GM19463 (cell line): ENCODE measurements at regions not wholly inside any gene's neighbourhood (a gene's known extent, or its start where the extent isn't known, plus 50 kb on each side); places are given as distances from the start of the nearest gene placed in this dataset.

Experiments
- ATAC-seq: cut with Tn5 transposase; IDR thresholded peaks from one replicate; pipeline ENCODE4 v1.9.1; 2021; ENCODE audit warnings: mild to moderate bottlenecking, moderate library complexity; ENCODE audit not compliant: unreplicated experiment

DNA sequence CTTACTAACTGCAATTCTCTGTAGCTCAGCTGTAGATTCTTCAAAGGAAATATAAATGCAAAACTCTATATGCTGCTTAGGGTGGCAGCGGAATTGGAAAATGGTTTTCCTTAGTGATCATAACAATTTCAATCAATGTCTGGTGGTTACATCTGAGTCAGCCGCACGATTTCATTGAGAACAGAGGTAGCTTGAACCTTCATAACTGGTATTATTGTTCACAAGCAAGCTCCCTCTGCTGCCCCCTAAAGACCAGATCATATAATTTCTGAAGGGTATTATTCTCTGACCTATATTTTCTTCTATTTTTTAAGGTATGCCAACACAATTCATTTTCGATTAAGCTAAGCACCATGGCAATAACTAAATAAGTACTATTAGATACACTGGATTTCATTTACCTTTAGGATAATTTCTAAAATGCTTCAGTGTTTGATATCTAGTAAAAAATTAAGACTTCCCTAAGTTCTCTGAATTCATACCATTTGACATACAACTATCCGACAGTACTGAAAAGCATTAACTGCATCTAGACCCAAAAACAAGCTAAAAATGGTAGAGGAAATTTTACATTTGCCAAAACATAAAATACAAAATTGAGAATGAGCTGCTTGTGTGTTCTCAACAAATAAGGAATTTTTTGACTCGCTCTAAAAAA, 181.1 kb upstream of the SPEF2 start:
- no peak for ATAC-seq

DNA sequence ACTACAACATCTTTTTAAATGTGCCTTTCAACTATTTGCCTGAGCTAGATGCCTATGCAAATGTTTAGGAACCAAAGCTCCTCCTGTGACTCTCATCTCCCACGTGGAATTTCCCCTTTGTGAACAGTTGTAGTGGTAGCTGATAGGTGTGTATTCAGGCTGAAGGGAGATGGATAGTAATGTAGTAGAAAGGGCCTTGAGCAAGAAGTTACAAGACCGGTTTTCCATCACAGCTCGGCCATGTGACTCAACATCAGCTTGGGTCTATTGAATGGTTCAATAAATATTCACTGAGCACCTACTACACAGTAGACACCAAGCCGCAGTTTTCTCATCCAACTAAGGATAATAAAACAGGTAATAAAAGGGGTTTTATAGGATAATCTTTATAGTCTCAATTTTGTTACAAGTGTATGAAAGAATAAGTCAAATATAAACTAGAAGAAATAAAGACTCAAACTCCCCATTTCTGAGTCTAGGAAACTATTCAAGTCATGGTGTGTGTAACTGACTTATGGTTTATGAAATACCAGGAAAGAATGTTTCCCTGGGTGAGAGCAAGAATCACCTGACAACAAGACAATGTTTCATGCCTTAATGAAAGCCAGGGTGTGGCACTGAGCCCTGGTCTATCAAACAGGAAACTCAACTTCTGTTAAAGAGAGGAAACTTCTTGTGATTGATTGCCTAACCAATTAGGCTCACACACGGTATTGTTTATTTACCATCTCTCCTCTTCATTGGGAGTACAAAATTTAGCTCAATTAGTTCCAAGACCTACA, 187.1 kb upstream of the SPEF2 start:
- no peak for ATAC-seq

DNA sequence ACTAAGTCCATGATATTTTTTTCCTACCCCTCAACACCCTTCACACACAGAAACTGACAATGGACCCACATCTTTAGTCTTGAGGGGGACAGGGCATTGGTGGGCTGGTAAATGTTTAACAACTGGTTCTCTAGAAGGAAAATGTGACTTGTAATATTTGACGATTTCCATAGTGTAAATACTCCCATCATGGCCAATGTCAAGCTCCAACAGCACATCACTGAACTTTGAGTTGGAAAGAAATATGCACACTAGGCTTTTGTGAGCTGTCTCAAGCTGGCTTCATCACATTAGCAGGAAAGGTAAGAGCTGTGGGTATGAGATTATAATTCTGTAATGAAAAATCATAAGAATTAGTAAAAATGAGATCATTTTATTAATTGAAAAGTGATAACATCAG, 189.9 kb upstream of the PRLR start:
- ATAC-seq: no peak

DNA sequence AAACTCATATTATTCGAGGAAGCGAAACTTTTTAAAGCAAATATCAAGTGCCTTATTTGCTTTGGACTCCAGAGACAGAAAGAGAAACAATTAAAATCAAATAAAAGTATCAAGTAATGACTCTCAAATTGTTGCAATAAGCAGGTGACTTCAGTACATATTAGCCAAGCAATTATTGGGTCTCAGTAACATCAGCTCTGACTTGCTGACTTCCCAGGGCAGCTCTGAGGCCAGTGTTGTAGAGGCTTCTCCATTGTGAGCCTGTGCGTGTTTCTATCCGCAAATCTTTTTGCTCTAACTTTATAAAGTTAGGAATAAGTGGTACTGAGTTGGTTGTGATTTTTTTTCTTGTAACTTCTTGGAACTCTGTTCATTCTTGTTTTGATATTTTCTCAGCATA, 186.8 kb upstream of the PRLR start:
- ATAC-seq: no peak

DNA sequence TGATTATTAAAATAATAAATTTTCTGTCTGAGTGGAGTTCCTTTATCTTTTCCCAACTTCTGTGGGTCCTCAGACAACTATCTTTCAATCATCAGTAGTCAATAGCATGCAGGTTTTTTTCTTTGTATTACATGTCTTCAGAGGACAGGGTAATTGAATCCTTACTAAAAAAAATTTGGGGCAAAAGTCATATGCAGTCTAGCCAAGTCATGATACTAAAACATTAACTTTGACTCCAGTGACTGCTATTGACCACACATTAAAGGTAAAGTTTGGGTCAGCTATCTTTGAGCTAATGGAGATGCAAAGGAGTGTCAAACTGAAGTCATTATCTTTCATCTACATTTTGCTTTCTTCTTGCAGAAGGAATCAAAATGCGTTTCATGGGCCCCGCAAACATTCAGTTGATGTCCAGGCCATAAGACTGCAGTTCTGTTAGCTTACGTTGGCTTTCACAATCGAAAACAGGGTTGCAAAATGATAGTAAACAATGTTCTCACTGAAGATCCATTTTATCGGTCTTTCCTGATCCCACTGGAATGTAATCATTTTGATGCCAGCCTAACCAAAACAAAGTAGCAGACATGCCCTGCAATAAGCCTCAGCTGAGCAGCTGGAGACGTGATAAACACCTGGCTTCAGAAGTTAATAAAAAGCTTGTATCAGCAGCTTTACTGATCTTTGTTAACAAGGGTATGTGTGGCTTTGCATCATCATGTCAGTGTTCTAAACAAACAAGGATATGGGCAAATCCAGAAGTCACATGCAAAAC, 186.1 kb upstream of the PRLR start:
- no peak for ATAC-seq

DNA sequence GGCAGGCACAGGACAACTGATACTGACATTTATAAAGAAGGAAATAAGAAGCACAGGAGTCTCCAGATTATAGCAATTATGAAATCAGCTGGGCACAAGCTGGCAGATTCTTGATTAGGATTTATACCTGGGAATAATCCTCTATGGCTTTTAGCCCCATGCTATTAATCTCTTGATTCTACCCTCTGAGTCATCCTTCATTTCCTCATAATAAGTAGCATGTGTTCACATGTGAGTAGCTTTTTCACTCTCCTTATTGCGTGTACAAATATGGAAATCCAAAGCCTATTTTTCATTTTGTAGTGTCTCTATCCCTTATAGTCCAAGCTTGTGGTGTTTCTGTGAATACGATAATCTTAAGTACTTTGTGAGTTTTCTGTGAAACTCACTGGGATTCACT, 185.0 kb upstream of the PRLR start:
- ATAC-seq: no peak

DNA sequence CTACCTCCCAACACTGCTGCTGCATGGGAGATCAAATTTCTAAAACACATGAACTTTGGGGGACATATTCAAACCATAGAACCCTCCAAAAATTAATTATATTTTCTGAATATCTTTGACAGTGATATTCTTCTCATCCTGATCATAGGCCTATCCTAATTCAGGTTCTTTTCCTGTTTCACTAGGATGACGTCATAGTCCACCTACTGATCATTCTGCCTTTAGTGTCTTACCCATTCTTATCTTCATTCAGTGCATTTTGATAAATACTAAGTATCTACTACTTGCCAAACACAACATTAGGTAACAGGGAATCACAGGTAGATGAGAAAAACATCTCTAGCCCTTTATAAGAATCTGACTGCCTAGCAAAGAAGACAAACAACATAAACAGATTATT, 179.1 kb upstream of the PRLR start:
- no peak for ATAC-seq

DNA sequence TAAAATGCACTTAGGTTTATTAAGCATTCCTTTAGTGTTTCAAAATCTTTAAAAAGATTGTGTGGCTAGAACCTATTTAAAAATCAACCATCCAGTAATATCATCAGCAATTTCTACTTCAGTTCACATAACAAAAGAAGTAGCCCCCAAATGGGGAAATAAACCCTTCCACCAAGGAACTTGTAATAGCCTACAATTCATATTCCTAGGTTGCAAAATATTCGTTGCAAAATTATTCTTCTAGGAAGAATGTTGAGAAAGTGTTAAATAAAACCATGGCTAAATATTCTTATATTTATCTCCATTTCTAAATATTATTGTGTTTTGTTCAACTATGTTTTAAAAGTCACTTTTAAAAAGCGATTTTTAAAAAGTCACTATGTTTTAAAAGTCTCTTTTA, 177.9 kb upstream of the PRLR start:
- no peak for ATAC-seq

DNA sequence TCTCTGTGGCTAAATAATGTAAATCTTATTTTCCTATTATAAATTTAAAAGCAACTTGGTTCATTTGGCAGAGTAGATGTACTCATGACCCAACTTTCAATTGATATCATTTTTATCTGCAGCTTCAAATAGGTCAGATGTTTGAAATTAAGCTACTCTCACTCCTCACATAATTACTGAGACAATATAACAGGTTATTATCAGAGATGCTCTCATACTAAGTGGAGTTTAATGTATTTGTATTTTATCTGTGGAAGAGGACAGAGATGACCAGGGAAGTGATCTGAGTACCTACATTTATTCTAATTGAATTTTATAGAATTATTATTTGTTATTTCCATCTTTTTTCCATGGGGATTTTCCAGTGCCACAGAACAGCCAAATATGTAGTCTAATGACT, 177.4 kb upstream of the PRLR start:
- ATAC-seq: no peak

DNA sequence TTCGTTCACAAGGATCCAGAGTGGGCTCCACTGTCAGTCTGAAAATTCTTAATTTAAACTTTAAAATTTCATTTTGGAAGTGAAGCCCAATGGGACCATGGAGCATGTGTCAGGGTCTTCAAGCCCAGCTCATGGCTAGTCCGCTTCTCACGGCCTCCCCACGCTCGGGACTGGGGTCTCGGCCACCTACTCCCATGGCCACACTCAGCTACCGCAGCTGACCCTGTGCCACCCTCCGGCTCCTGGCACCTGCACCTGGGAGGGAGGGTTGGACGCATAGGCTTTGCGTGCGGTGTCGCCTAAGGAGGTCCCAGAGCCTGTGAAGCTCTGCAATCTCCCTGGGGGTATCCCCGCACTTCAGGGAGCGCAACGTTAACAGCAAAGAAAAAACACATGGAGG, 175.7 kb upstream of the PRLR start:
- no peak for ATAC-seq

DNA sequence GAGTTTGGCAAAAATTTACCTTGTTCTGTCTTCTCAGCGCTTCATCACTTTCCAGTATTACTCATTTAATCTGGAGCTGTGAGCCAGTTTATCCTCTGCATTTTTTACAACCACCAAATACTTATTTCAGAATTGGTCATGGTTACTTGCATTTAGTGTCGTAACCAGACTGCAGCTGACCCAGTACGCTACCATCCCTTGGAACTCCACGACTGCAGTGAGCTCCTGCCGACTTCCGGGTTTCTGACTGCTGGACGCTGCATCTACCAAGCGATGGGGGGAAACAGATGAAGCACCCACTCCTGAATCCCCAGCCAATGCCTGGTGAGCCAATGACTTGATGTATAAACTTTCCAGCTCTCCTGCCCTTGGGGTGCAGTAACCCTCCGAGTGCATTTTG, 174.4 kb upstream of the PRLR start:
- no peak for ATAC-seq

DNA sequence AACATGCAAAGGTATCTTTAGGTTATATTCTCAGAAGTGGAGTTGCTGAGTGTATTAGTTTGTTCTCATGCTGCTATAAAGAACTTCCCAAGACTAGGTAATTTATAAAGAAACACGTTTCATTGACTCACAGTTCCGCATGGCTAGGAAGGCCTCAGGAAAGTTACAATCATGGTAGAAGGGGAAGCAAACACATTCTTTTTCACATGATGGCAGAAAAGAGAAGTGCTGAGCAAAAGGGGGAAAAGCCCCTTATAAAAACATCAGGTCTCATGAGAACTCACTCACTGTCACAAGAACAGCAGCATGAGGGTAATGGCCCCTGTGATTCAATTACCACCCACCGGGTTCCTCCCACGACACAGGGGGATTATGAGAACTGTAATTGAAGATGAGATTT, 163.6 kb upstream of the PRLR start:
- ATAC-seq: no peak

DNA sequence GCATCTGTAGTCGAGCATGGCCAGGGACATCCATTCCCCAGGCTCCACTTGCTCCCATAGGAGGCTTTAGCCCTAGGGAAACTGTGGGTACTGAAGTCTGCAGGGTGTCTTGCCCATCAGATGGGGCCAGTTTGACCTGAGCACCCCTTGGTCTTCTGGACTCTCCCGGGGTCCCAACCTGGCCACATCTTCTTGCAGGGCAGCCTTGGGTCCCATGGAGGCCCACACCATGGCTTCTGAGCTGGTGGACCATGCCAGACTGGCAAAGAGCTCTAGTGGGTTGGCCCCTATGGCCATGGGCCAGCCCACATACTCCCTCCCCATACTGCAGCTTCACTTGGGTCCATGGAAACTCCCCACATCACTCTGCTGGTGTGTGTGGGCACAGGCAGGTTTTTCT, 154.4 kb upstream of the PRLR start:
- no peak for ATAC-seq

DNA sequence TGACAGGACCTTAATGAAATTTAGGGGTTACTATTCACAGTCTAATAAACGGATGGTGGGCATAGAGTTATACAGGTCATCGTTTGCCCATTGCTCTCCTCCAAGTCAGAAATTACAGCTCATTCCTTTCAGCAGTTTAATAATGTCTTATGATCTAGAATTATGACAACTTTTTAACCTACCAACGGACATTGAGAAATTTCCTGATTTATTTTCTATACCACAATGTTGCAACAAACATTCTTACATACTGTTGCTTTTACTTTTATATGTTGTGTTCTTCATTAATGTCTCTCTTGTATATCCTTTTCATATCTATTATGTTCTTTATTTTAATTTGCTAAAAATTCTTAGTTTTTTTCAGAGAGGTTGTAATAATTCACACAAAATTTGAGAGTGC, 152.8 kb upstream of the PRLR start:
- ATAC-seq: no peak

DNA sequence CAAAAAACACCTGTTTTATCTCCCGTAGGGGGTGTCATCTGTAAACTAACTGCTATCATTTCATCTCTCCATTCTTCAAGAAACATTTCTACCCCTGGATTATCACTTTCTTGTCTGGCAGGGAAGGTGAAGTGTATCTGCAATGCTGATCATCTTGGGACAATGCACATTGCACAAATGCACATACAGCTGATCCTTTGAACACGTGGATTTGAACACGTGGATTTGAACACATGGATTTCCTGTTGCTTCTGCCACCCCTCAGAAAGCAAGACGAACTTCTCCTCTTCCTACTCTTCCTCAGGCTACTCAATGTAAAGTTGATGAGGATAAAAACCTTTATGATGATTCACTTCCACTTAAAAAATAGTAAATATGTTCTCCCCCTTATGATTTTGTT, 147.4 kb upstream of the PRLR start:
- ATAC-seq: no peak

DNA sequence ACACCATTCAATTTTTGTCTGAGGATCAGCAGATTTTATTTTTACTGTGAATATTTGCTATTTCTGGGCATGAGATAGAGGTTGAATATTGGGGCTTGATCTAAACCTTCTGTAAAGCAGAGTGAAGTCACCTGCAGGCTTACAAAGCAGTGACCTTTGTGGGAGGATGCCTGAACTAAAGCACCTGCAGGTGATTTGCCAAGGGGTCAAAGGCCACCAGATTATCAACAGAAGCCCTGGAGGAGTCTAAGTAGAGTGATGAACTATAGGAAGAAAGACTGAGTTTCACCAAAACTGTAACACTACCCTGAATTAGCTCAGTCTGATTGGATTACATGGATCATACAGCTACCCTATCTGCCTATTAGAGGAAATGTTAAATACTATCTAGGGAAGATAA, 144.3 kb upstream of the PRLR start:
- ATAC-seq: no peak

DNA sequence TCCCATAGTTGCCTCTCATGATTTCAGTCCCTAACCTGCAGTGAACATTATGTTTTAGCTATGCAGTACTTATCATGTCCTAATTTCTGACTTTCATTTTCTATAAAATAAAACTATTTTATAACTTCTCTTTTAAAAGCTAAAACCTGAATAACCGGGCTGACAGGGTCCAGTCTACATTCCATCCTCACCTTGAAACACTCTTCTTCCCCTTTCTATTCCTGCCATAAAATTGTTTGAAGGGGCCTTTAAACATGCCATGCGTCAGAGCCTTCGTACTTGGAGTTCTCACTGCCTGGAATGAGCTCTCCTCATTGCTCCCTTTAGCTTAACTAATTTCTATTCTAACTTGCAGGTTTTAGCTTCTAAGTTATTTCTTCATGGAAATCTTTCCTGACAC, 143.0 kb upstream of the PRLR start:
- no peak for ATAC-seq

DNA sequence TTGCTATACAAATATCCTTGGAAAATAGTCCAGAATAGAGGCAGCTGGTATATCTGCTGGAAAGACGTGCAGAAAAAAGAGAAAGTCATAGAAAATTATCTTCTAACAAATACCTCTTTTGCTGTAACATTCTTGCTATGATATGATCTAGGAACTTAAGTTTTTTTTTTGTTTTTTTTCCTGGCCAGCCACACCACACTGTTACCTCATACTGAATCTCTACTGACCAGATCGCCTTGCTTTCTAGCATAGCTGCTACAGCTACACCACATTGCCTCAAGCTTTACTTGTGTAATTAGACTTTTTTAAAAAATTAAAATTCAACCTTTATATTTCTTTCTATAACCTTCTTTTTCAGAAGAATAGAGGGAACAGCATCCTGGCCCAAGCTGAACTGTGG, 142.2 kb upstream of the PRLR start:
- no peak for ATAC-seq

DNA sequence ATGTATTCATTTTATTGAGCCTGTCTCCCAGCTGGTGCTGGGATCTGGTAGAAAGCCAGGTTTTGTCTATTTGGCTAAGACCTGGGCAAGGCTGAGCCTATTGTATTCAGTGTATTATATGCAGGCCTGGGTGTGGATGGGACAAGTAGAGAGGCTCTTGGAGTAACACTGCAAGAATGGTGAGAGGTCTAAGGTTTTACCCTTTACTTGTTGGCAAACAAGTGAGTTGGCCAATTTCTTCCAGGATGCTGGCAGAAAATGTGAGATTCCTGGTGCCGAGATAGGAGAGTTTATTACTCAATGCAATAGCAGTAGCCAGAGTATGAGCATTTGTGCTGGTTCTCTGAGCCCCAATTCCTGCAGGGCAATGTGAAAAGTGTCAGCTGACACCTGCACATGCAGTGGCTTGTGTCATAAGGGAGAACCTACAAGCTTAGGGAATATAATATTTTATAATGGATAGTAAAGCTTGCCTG, 141.7 kb upstream of the PRLR start:
- no peak for ATAC-seq

DNA sequence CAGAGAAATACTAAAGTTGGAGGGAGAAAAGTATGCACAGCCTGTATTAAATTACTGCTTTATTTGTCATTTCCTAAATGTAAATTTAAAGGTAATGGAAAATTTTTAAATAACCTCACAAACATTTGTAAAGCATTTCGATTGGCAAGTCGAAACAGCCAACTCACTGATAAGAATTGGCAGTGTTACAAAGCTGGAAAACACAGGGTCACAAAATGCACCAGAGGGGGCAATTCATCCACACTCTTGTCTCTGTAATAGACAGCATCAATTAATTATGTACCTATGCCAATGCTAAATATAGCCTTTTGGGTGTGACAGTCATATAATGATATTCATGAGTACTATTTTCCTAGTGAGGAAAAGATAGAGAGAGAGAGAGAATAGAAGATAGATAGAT, 140.6 kb upstream of the PRLR start:
- no peak for ATAC-seq

DNA sequence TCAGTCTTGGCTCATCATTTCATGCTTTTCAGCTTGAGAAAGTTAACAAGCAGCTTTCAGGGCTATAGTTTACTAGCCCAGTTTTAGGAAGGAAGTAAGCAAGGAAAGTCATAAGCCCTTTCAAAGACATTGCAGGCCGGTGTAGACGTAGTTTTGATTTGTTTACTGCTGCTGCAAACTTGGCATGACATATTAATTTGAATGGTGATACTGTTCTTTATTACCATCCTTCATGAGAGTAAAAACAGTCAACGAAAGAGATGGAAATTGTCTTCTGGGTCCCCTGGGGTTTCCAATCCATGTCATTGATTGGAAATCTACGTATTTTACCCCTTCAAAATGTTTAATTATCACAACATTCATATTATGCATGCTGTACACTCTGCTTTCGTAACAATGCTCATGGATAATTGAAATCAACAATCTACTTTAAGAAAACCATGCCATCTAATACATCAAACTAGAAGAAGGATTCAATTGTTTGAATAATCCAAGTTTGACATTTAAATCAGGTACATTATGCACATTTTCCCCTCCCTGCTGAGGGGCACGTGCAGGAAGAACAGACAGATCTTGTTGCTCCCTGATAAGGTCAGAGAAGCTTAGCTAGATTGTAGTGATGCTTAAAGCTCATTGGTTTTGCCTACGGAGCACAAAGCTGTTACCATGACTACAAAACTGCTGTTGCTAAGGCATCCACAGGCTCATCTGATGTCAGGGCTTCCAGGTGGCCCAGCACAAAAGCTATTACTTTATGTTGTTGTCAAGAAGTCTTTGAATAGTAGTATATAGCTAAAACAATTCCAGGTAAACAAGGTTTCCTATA, 139.9 kb upstream of the PRLR start:
- no peak for ATAC-seq
